B cell (primary cell): ENCODE measurements at regions not wholly inside any gene's neighbourhood (a gene's known extent, or its start where the extent isn't known, plus 50 kb on each side); places are given as distances from the start of the nearest gene placed in this dataset.

Experiments used
- CTCF ChIP-seq: fragments of 200-600 bp; IDR thresholded peaks from one replicate; pipeline ENCODE4 v1.8.0; 2022; ENCODE audit warnings: antibody characterized with exemption, mild to moderate bottlenecking
- EZH2 ChIP-seq: IDR thresholded peaks from 2 replicates; pipeline ENCODE4 v1.6.1; 2012; ENCODE audit warnings: borderline replicate concordance, low read depth, mild to moderate bottlenecking, moderate library complexity, low read length; ENCODE audit not compliant: insufficient read depth, poor library complexity, severe bottlenecking

GRCh38 chr11:92349486-92350156 lies 125.0 kb downstream of the FAT3 start:
- TF ChIP-seq CTCF, result no peak
- TF ChIP-seq EZH2, result no peak
